ENCODE measurements at regions not wholly inside any gene's neighbourhood (a gene's known extent, or its start where the extent isn't known, plus 50 kb on each side); places are given as distances from the start of the nearest gene placed in this dataset.

- TF ChIP-seq CTCF (IDR thresholded peaks at IDR 0.05), result no peak
These were observed 291.5 kb downstream of the TDRD15 start for GRCh38 chr2:21415234-21415633.

- TF ChIP-seq CTCF (IDR thresholded peaks at IDR 0.05), result no peak
These were observed 292.5 kb downstream of the TDRD15 start for GRCh38 chr2:21416226-21416625.

- TF ChIP-seq CTCF (IDR thresholded peaks at IDR 0.05), result no peak
These were observed 294.7 kb downstream of the TDRD15 start for GRCh38 chr2:21418456-21418855.

- no peak for TF ChIP-seq CTCF (IDR thresholded peaks at IDR 0.05)
These were observed 297.0 kb downstream of the TDRD15 start for GRCh38 chr2:21420553-21421335.

GRCh38 chr2:21422050-21422449 is 298.3 kb downstream of the TDRD15 start:
- TF ChIP-seq CTCF (IDR thresholded peaks at IDR 0.05), result peak; percentile 44

GRCh38 chr2:21422724-21423522 is 299.2 kb downstream of the TDRD15 start:
- TF ChIP-seq CTCF (IDR thresholded peaks at IDR 0.05), result no peak

GRCh38 chr2:21423854-21424253 is 300.1 kb downstream of the TDRD15 start:
- TF ChIP-seq CTCF (IDR thresholded peaks at IDR 0.05), result no peak

Data from LNCAP (cell line).